OCI-LY3 (cell line): ENCODE measurements at regions not wholly inside any gene's neighbourhood (a gene's known extent, or its start where the extent isn't known, plus 50 kb on each side); places are given as distances from the start of the nearest gene placed in this dataset.

Experiments
- EZH2phosphoT487 ChIP-seq: fragments of 200-600 bp; shearing (Covaris generic); IDR thresholded peaks from 2 replicates; pipeline ENCODE4 v1.6.1; 2018; ENCODE audit warnings: antibody characterized with exemption, mixed run types, low read depth
- TF ChIP-seq, protein P1 (sequence below): fragments of 200-600, 300-600 bp; sonication (generic); IDR thresholded peaks from 2 replicates; pipeline ENCODE4 v1.5.1; 2014; ENCODE audit warnings: antibody characterized with exemption, low read length, low read depth

DNA sequence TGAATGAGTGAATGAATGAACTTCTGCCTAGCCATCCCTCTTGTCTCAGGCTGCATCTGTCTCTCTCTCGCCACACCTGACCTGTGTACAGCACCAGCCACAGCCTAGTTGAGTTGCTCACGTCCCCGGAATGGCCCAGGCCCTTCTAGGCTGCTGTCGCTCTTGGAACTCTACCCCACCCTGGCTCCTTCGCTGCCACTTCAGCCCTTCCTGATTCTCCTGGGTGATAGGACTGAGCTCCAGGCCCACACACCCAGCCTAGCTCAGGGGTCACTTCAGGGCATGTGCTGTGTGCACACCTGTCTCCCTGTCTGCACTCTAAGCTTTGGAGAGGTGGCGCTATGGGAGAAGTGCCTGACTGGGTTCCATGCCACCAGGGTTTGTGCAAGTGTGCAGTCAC lies 236.6 kb downstream of the GLI2 start:
- TF ChIP-seq, protein P1, sequence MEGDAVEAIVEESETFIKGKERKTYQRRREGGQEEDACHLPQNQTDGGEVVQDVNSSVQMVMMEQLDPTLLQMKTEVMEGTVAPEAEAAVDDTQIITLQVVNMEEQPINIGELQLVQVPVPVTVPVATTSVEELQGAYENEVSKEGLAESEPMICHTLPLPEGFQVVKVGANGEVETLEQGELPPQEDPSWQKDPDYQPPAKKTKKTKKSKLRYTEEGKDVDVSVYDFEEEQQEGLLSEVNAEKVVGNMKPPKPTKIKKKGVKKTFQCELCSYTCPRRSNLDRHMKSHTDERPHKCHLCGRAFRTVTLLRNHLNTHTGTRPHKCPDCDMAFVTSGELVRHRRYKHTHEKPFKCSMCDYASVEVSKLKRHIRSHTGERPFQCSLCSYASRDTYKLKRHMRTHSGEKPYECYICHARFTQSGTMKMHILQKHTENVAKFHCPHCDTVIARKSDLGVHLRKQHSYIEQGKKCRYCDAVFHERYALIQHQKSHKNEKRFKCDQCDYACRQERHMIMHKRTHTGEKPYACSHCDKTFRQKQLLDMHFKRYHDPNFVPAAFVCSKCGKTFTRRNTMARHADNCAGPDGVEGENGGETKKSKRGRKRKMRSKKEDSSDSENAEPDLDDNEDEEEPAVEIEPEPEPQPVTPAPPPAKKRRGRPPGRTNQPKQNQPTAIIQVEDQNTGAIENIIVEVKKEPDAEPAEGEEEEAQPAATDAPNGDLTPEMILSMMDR = no peak
- TF ChIP-seq EZH2phosphoT487 = no peak
